NCI-H345 treated with DMSO at 0.1 percent for 48 hours (cell line): ENCODE measurements at regions not wholly inside any gene's neighbourhood (a gene's known extent, or its start where the extent isn't known, plus 50 kb on each side); places are given as distances from the start of the nearest gene placed in this dataset.

Experiments
- DNase-seq: peaks from one replicate; lab custom pipeline; 2025; ENCODE audit not compliant: unreplicated experiment; lab: John Stamatoyannopoulos, UW

GRCh38 chr6:43910638-43911353 is 140.8 kb downstream of the VEGFA start:
- DNase-seq = no peak

GRCh38 chr6:43910149-43910637 is 140.2 kb downstream of the VEGFA start:
- DNase-seq = no peak

- no peak for DNase-seq
Measured at GRCh38 chr6:43909474-43910148, 139.6 kb downstream of the VEGFA start.

- DNase-seq = no peak
Measured at GRCh38 chr6:43907789-43908472, 137.9 kb downstream of the VEGFA start.

GRCh38 chr6:43907312-43907711 is 137.3 kb downstream of the VEGFA start:
- DNase-seq = no peak

- DNase-seq = no peak
Measured at GRCh38 chr6:43904311-43905123, 134.5 kb downstream of the VEGFA start.

- no peak for DNase-seq
Measured at GRCh38 chr6:43903739-43904290, 133.8 kb downstream of the VEGFA start.

- DNase-seq = no peak
Measured at GRCh38 chr6:43901733-43902230, 131.8 kb downstream of the VEGFA start.

- no peak for DNase-seq
Measured at GRCh38 chr6:43900916-43901732, 131.1 kb downstream of the VEGFA start.

GRCh38 chr6:43900560-43900915 is 130.5 kb downstream of the VEGFA start:
- DNase-seq = no peak

- DNase-seq = no peak
Measured at GRCh38 chr6:43899830-43900229, 129.8 kb downstream of the VEGFA start.

GRCh38 chr6:43898358-43899131 is 128.5 kb downstream of the VEGFA start:
- DNase-seq = no peak

- no peak for DNase-seq
Measured at GRCh38 chr6:43897571-43898302, 127.7 kb downstream of the VEGFA start.

- no peak for DNase-seq
Measured at GRCh38 chr6:43896329-43897255, 126.6 kb downstream of the VEGFA start.

- no peak for DNase-seq
Measured at GRCh38 chr6:43895656-43896328, 125.8 kb downstream of the VEGFA start.

GRCh38 chr6:43893073-43893472 is 123.1 kb downstream of the VEGFA start:
- DNase-seq = no peak
